GM21576 (cell line): ENCODE measurements at regions not wholly inside any gene's neighbourhood (a gene's known extent, or its start where the extent isn't known, plus 50 kb on each side); places are given as distances from the start of the nearest gene placed in this dataset.

ENCODE experiments used
- ATAC-seq: cut with Tn5 transposase; IDR thresholded peaks from one replicate; pipeline ENCODE4 v1.9.1; 2021; ENCODE audit warnings: mild to moderate bottlenecking, moderate library complexity; ENCODE audit not compliant: unreplicated experiment

- ATAC-seq, result no peak
These were observed 179.0 kb upstream of the ADRA1B start for GRCh38 chr5:159737263-159737662.

GRCh38 chr5:159741829-159742322, 174.4 kb upstream of the ADRA1B start:
- no peak for ATAC-seq

GRCh38 chr5:159743234-159743633, 173.0 kb upstream of the ADRA1B start:
- ATAC-seq, result no peak

- ATAC-seq, result no peak
These were observed 169.6 kb upstream of the ADRA1B start for GRCh38 chr5:159746707-159747106.

- ATAC-seq, result no peak
These were observed 167.1 kb upstream of the ADRA1B start for GRCh38 chr5:159749146-159749545.

- no peak for ATAC-seq
These were observed 166.1 kb upstream of the ADRA1B start for GRCh38 chr5:159750226-159750625.

GRCh38 chr5:159751459-159751858, 164.8 kb upstream of the ADRA1B start:
- no peak for ATAC-seq

GRCh38 chr5:159752622-159753275, 163.5 kb upstream of the ADRA1B start:
- ATAC-seq, result no peak

- ATAC-seq, result no peak
These were observed 158.1 kb upstream of the ADRA1B start for GRCh38 chr5:159758189-159758588.

- no peak for ATAC-seq
These were observed 156.4 kb upstream of the ADRA1B start for GRCh38 chr5:159759791-159760290.

- ATAC-seq, result no peak
These were observed 153.4 kb upstream of the ADRA1B start for GRCh38 chr5:159762921-159763320.

GRCh38 chr5:159763562-159763961, 152.7 kb upstream of the ADRA1B start:
- ATAC-seq, result no peak

GRCh38 chr5:159764283-159765134, 151.8 kb upstream of the ADRA1B start:
- no peak for ATAC-seq

- ATAC-seq, result no peak
These were observed 151.2 kb upstream of the ADRA1B start for GRCh38 chr5:159765135-159765433.

- ATAC-seq, result no peak
These were observed 150.3 kb upstream of the ADRA1B start for GRCh38 chr5:159765760-159766517.

- ATAC-seq, result no peak
These were observed 148.0 kb upstream of the ADRA1B start for GRCh38 chr5:159768243-159768642.

- no peak for ATAC-seq
These were observed 143.6 kb upstream of the ADRA1B start for GRCh38 chr5:159772698-159773061.

- peak; percentile 93 for ATAC-seq
These were observed 143.0 kb upstream of the ADRA1B start for GRCh38 chr5:159773062-159773924.

GRCh38 chr5:159774476-159775031, 141.7 kb upstream of the ADRA1B start:
- no peak for ATAC-seq

- no peak for ATAC-seq
These were observed 140.4 kb upstream of the ADRA1B start for GRCh38 chr5:159775890-159776289.
